Osteoblast (primary cell): ENCODE measurements at regions not wholly inside any gene's neighbourhood (a gene's known extent, or its start where the extent isn't known, plus 50 kb on each side); places are given as distances from the start of the nearest gene placed in this dataset.

Experiments
- DNase-seq: peaks from one replicate; pipeline ENCODE4 v3.0.0; 2011; ENCODE audit warnings: low spot score, mixed read lengths; ENCODE audit not compliant: insufficient read length; ENCODE audit errors: missing footprints
- H2AFZ ChIP-seq: 2 replicates; pipeline ENCODE4 v1.6.0; 2011; ENCODE audit warnings: mild to moderate bottlenecking, low read length
- H3K27ac ChIP-seq: 2 replicates; pipeline ENCODE4 v1.5.1; 2011; ENCODE audit warnings: mild to moderate bottlenecking, low read depth, low read length, moderate library complexity
- H3K27me3 ChIP-seq: 2 replicates; pipeline ENCODE4 v1.6.0; 2012; ENCODE audit warnings: mild to moderate bottlenecking, control low read depth, inconsistent platforms, low read length, moderate library complexity; ENCODE audit not compliant: insufficient read depth
- H3K36me3 ChIP-seq: 2 replicates; pipeline ENCODE4 v1.5.1; 2011; ENCODE audit warnings: mild to moderate bottlenecking, low read length, control low read depth, moderate library complexity; ENCODE audit not compliant: insufficient read depth
- H3K4me1 ChIP-seq: 2 replicates; pipeline ENCODE4 v1.5.1; 2011; ENCODE audit warnings: mild to moderate bottlenecking, low read length, control low read depth, moderate library complexity; ENCODE audit not compliant: insufficient read depth
- H3K4me2 ChIP-seq: 2 replicates; pipeline ENCODE4 v1.6.0; 2011; ENCODE audit warnings: mild to moderate bottlenecking, low read length; ENCODE audit not compliant: insufficient read depth
- H3K4me3 ChIP-seq: fragments of 200-600 bp; sonication (generic); 3 replicates; pipeline ENCODE4 v1.5.1; 2012; ENCODE audit warnings: mild to moderate bottlenecking, low read length, inconsistent platforms; ENCODE audit not compliant: insufficient read depth
- H3K79me2 ChIP-seq: 2 replicates; pipeline ENCODE4 v1.6.0; 2012; ENCODE audit warnings: mild to moderate bottlenecking, low read length, control low read depth, inconsistent platforms; ENCODE audit not compliant: insufficient read depth
- H3K9me3 ChIP-seq: 2 replicates; pipeline ENCODE4 v1.5.1; 2011; ENCODE audit warnings: low read depth, low read length, control low read depth
- H4K20me1 ChIP-seq: 2 replicates; pipeline ENCODE4 v1.6.0; 2012; ENCODE audit warnings: mild to moderate bottlenecking, low read length, control low read depth; ENCODE audit not compliant: insufficient read depth
- TF ChIP-seq, protein P1 (sequence below): IDR thresholded peaks from 2 replicates; pipeline ENCODE4 v1.5.1; 2011; ENCODE audit warnings: mild to moderate bottlenecking, low read depth, low read length, moderate library complexity; ENCODE audit errors: extremely low read depth

DNA sequence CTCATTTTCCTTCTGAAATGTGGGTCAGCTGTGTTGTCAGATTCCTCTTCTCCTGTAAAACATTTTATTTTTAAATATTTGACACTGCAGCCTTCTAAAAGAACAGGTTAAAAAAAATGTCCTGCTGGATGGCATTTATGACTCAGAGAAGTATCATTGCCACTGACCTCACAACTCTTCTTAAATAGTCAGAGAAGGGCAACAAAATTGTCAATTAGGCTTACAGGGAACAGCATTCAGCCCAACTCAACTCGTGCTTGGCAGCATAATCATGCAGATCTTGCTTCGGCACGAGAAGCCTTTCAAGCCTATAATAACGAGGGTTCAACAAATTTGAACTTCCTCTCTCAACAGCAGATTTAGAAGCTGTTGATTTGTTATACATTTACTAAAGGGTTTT, 296.7 kb upstream of the DACH1 start:
- Histone ChIP-seq H3K4me1 (no peaks in the 10 kb centered on the region), H3K4me3 (no peak overlapping the region), H4K20me1 (no peaks in the 10 kb centered on the region), H3K79me2 (no peaks in the 10 kb centered on the region), H2AFZ (no peak overlapping the region), H3K27me3 (no peaks in the 10 kb centered on the region), H3K36me3 (no peaks in the 10 kb centered on the region), H3K9me3 (no peaks in the 10 kb centered on the region), H3K27ac (no peak overlapping the region), H3K4me2 (no peak overlapping the region)
- no peak for DNase-seq
- TF ChIP-seq, protein P1, sequence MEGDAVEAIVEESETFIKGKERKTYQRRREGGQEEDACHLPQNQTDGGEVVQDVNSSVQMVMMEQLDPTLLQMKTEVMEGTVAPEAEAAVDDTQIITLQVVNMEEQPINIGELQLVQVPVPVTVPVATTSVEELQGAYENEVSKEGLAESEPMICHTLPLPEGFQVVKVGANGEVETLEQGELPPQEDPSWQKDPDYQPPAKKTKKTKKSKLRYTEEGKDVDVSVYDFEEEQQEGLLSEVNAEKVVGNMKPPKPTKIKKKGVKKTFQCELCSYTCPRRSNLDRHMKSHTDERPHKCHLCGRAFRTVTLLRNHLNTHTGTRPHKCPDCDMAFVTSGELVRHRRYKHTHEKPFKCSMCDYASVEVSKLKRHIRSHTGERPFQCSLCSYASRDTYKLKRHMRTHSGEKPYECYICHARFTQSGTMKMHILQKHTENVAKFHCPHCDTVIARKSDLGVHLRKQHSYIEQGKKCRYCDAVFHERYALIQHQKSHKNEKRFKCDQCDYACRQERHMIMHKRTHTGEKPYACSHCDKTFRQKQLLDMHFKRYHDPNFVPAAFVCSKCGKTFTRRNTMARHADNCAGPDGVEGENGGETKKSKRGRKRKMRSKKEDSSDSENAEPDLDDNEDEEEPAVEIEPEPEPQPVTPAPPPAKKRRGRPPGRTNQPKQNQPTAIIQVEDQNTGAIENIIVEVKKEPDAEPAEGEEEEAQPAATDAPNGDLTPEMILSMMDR, result no peak

DNA sequence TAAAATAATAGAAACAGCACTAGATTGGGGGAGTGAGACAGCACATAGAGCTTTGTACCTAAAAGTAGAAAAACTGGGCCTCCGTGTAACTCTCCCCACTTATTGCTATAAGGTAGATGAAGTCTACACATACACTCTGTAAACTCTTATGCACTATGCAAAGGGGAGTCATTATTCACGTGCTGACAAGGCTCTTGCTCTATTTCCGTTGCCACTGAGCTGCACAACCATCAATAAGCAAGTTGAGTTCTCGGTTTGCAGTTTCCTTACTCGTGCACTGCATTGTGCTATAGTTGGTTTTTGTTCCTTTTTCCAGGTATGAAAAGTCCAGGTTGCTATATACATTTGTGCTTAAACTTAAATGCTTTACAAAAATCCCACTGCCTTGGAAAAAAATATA, 294.0 kb upstream of the DACH1 start:
- no peak for DNase-seq
- TF ChIP-seq, protein P1, result no peak

DNA sequence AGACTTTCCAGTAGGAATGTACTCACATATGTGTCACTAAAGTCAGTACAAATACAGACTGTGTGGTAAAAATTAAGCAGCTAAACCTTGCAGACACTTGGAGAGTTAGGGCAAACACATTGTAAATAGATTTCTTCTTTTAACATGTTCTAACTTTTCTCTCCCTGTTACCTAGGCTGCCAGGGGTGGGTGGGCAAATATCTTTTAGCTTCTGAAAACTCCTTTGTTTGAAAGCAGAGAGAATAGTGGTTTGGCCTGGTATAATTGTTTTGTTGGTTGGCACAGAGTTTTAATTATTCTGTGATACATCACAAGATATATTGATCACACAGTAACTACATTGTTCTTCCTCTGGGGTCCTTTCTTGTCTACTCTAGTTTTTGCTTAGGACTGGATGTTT, 289.8 kb upstream of the DACH1 start:
- DNase-seq, result no peak
- TF ChIP-seq, protein P1, result no peak
- Histone ChIP-seq H3K36me3 (no peaks in the 10 kb centered on the region), H2AFZ (no peak overlapping the region), H3K4me1 (no peaks in the 10 kb centered on the region), H3K27me3 (no peaks in the 10 kb centered on the region), H3K79me2 (no peaks in the 10 kb centered on the region), H3K4me2 (no peak overlapping the region), H3K4me3 (no peak overlapping the region), H3K9me3 (no peaks in the 10 kb centered on the region), H3K27ac (no peak overlapping the region), H4K20me1 (no peaks in the 10 kb centered on the region)

More for the DNA sequence above, 294.0 kb upstream of the DACH1 start:
- Histone ChIP-seq H3K36me3 (no peaks in the 10 kb centered on the region), H3K27me3 (no peaks in the 10 kb centered on the region), H3K4me2 (no peak overlapping the region), H3K79me2 (no peaks in the 10 kb centered on the region), H3K4me1 (no peaks in the 10 kb centered on the region), H3K4me3 (no peak overlapping the region), H3K9me3 (no peaks in the 10 kb centered on the region), H3K27ac (no peak overlapping the region), H2AFZ (no peak overlapping the region), H4K20me1 (no peaks in the 10 kb centered on the region)

DNA sequence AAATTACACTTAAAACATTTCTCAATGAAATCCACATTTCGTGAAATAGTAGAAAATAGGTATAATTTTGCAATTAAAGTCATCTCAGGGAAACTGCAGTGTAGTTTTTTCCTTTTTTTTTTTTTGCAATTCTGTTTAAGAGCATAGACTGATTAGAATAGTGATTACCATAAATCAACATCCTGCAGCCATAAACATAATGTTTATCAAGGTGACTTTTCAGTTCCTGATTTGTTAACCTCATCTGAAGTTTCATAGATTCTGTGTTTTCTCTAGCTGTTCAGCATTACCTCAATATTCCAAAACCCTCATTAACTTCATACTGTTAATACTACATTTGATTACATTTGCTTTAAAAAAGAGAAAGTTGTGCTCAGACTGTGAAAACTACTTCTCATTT, 286.3 kb upstream of the DACH1 start:
- no peaks in the 10 kb centered on the region for H4K20me1 ChIP-seq

More for the DNA sequence above, 286.3 kb upstream of the DACH1 start:
- no peak overlapping the region for H2AFZ ChIP-seq
- DNase-seq, result no peak
- no peaks in the 10 kb centered on the region for H3K9me3 ChIP-seq
- H3K4me3 ChIP-seq, result no peak overlapping the region
- H3K4me2 ChIP-seq, result no peak overlapping the region
- no peak overlapping the region for H3K27ac ChIP-seq
- TF ChIP-seq, protein P1, result no peak
- no peaks in the 10 kb centered on the region for H3K79me2 ChIP-seq
- no peaks in the 10 kb centered on the region for H3K4me1 ChIP-seq
- H3K27me3 ChIP-seq, result no peaks in the 10 kb centered on the region
- H3K36me3 ChIP-seq, result no peaks in the 10 kb centered on the region
